H9 (cell line): ENCODE measurements at regions not wholly inside any gene's neighbourhood (a gene's known extent, or its start where the extent isn't known, plus 50 kb on each side); places are given as distances from the start of the nearest gene placed in this dataset.

Source experiments
- DNase-seq: peaks from one replicate; pipeline ENCODE4 v3.0.0-alpha.2; 2017
- H2AFZ ChIP-seq: one replicate; pipeline ENCODE4 v1.6.1; 2013; ENCODE audit warnings: mild to moderate bottlenecking, low read length, control low read depth, moderate library complexity
- H2AK5ac ChIP-seq: 2 replicates; pipeline ENCODE4 v1.6.1; 2013; ENCODE audit warnings: low read length, control low read depth, mixed read lengths; ENCODE audit not compliant: insufficient read length
- H2BK120ac ChIP-seq: one replicate; pipeline ENCODE4 v1.6.1; 2013; ENCODE audit warnings: low read depth, mild to moderate bottlenecking, low read length, control low read depth, inconsistent platforms; ENCODE audit not compliant: poor library complexity, severe bottlenecking
- H2BK12ac ChIP-seq: 2 replicates; pipeline ENCODE4 v1.6.1; 2013; ENCODE audit warnings: low read length, control low read depth, mixed read lengths, low read depth; ENCODE audit not compliant: insufficient read length
- H2BK15ac ChIP-seq: 2 replicates; pipeline ENCODE4 v1.6.1; 2013; ENCODE audit warnings: low read depth, low read length, control low read depth
- H2BK20ac ChIP-seq: one replicate; pipeline ENCODE4 v1.6.1; 2013; ENCODE audit warnings: low read depth, mild to moderate bottlenecking, low read length, control low read depth, inconsistent platforms; ENCODE audit not compliant: poor library complexity, severe bottlenecking
- H2BK5ac ChIP-seq: 2 replicates; pipeline ENCODE4 v1.6.1; 2013; ENCODE audit warnings: low read length, control low read depth, mixed read lengths; ENCODE audit not compliant: insufficient read length
- H3K14ac ChIP-seq: 2 replicates; pipeline ENCODE4 v1.6.1; 2013; ENCODE audit warnings: low read length, control low read depth; ENCODE audit not compliant: insufficient read depth
- H3K18ac ChIP-seq: 2 replicates; pipeline ENCODE4 v1.6.1; 2013; ENCODE audit warnings: low read depth, mild to moderate bottlenecking, mixed read lengths, low read length, control low read depth; ENCODE audit not compliant: insufficient read length
- H3K23ac ChIP-seq: 2 replicates; pipeline ENCODE4 v1.6.1; 2013; ENCODE audit warnings: low read length, control low read depth, mixed read lengths, low read depth; ENCODE audit not compliant: insufficient read length
- H3K23me2 ChIP-seq: 2 replicates; pipeline ENCODE4 v1.6.1; 2013; ENCODE audit warnings: low read depth, mild to moderate bottlenecking, mixed read lengths, low read length, control low read depth; ENCODE audit not compliant: insufficient read length, poor library complexity, severe bottlenecking
- H3K27ac ChIP-seq: 2 replicates; pipeline ENCODE4 v1.5.1; 2013; ENCODE audit warnings: low read length, control low read depth, mixed read lengths, low read depth; ENCODE audit not compliant: insufficient read length
- H3K27me3 ChIP-seq: 2 replicates; pipeline ENCODE4 v1.6.1; 2013; ENCODE audit warnings: low read length, control low read depth, inconsistent platforms; ENCODE audit not compliant: insufficient read depth
- H3K4ac ChIP-seq: 2 replicates; pipeline ENCODE4 v1.6.1; 2013; ENCODE audit warnings: low read depth, mild to moderate bottlenecking, control low read depth, inconsistent platforms, low read length, moderate library complexity
- H3K4me1 ChIP-seq: 2 replicates; pipeline ENCODE4 v1.6.1; 2013; ENCODE audit warnings: low read length, control low read depth, inconsistent platforms; ENCODE audit not compliant: insufficient read depth
- H3K4me2 ChIP-seq: 2 replicates; pipeline ENCODE4 v1.6.1; 2013; ENCODE audit warnings: low read length, control low read depth, mixed read lengths; ENCODE audit not compliant: insufficient read length, insufficient read depth
- H3K56ac ChIP-seq: 2 replicates; pipeline ENCODE4 v1.6.1; 2013; ENCODE audit warnings: low read depth, mild to moderate bottlenecking, mixed read lengths, low read length, control low read depth; ENCODE audit not compliant: insufficient read length
- H3K79me1 ChIP-seq: 2 replicates; pipeline ENCODE4 v1.6.1; 2013; ENCODE audit warnings: low read depth, mild to moderate bottlenecking, moderate library complexity, low read length, control low read depth, inconsistent platforms; ENCODE audit not compliant: insufficient read depth, poor library complexity, severe bottlenecking
- H3K79me2 ChIP-seq: 2 replicates; pipeline ENCODE4 v1.6.1; 2013; ENCODE audit warnings: low read length, control low read depth, inconsistent platforms; ENCODE audit not compliant: insufficient read depth
- H3K9ac ChIP-seq: 2 replicates; pipeline ENCODE4 v1.6.1; 2013; ENCODE audit warnings: low read length, control low read depth, mixed read lengths; ENCODE audit not compliant: insufficient read length; ENCODE audit errors: extremely low read depth
- H3K9me3 ChIP-seq: one replicate; pipeline ENCODE4 v1.6.1; 2013; ENCODE audit warnings: low read depth, low read length, inconsistent platforms; ENCODE audit not compliant: control insufficient read depth
- H3T11ph ChIP-seq: one replicate; pipeline ENCODE4 v1.6.1; 2013; ENCODE audit warnings: mild to moderate bottlenecking, low read length, control low read depth, inconsistent platforms
- H4K20me1 ChIP-seq: one replicate; pipeline ENCODE4 v1.6.1; 2013; ENCODE audit not compliant: control insufficient read depth, insufficient read length, insufficient read depth
- H4K5ac ChIP-seq: 2 replicates; pipeline ENCODE4 v1.6.1; 2013; ENCODE audit warnings: low read depth, mild to moderate bottlenecking, mixed read lengths, low read length, control low read depth; ENCODE audit not compliant: insufficient read length
- H4K8ac ChIP-seq: replicated peaks from 2 replicates; pipeline ENCODE4 v1.6.1; 2013; ENCODE audit warnings: low read length, control low read depth, mixed read lengths, low read depth; ENCODE audit not compliant: insufficient read length
- H4K91ac ChIP-seq: 2 replicates; pipeline ENCODE4 v1.6.1; 2013; ENCODE audit warnings: low read depth, mild to moderate bottlenecking, moderate library complexity, mixed read lengths, low read length, control low read depth; ENCODE audit not compliant: insufficient read length
- H3K27ac Mint-ChIP-seq, 3 experiments: 2 replicates in 2 of 3; 3 replicates in 1 of 3; pipeline ENCODE4 v1.8.0; 2020 to 2021; ENCODE audit warnings: mixed read lengths in 3 of 3, mild to moderate bottlenecking in 1 of 3, moderate library complexity in 1 of 3
- H3K27me3 Mint-ChIP-seq: 2 replicates; pipeline ENCODE4 v1.8.0; 2021; ENCODE audit warnings: low read depth, mild to moderate bottlenecking, moderate library complexity, mixed read lengths
- H3K36me3 Mint-ChIP-seq, 3 experiments: 2 replicates in 2 of 3; 3 replicates in 1 of 3; pipeline ENCODE4 v1.8.0; 2020 to 2021; ENCODE audit warnings: low read depth in 3 of 3, mixed read lengths in 3 of 3; ENCODE audit not compliant: insufficient read depth in 1 of 3
- H3K4me1 Mint-ChIP-seq, 2 experiments: 2 replicates each; pipeline ENCODE4 v1.8.0; 2020; ENCODE audit warnings: mixed read lengths in 2 of 2
- H3K4me3 Mint-ChIP-seq, 2 experiments: 2 replicates in 1 of 2; 3 replicates in 1 of 2; pipeline ENCODE4 v1.8.0; 2020 to 2021; ENCODE audit warnings: mild to moderate bottlenecking in 2 of 2, mixed read lengths in 2 of 2, moderate library complexity in 1 of 2
- H3K9me3 Mint-ChIP-seq, 2 experiments: 2 replicates in 1 of 2; 3 replicates in 1 of 2; pipeline ENCODE4 v1.8.0; 2020; ENCODE audit warnings: mild to moderate bottlenecking in 2 of 2, mixed read lengths in 2 of 2, moderate library complexity in 1 of 2
- WGBS: extraction: QIAGEN DNeasy Blood & Tissue Kit; methylation state at CpG from one replicate; pipeline ENCODE4 v1.1.7; 2013; ENCODE audit warnings: missing lambda C conversion rate, low lambda C conversion rate, mixed read lengths; ENCODE audit not compliant: insufficient read length; ENCODE audit errors: extremely low coverage; 5-methylcytosine and 5-hydroxymethylcytosine counted together
- TF ChIP-seq, protein P1 (sequence below): fragments of 200-600 bp; sonication (generic); conservative IDR thresholded peaks from 3 replicates; pipeline ENCODE4 v1.8.0; 2021; ENCODE audit warnings: antibody characterized with exemption, mild to moderate bottlenecking

DNA sequence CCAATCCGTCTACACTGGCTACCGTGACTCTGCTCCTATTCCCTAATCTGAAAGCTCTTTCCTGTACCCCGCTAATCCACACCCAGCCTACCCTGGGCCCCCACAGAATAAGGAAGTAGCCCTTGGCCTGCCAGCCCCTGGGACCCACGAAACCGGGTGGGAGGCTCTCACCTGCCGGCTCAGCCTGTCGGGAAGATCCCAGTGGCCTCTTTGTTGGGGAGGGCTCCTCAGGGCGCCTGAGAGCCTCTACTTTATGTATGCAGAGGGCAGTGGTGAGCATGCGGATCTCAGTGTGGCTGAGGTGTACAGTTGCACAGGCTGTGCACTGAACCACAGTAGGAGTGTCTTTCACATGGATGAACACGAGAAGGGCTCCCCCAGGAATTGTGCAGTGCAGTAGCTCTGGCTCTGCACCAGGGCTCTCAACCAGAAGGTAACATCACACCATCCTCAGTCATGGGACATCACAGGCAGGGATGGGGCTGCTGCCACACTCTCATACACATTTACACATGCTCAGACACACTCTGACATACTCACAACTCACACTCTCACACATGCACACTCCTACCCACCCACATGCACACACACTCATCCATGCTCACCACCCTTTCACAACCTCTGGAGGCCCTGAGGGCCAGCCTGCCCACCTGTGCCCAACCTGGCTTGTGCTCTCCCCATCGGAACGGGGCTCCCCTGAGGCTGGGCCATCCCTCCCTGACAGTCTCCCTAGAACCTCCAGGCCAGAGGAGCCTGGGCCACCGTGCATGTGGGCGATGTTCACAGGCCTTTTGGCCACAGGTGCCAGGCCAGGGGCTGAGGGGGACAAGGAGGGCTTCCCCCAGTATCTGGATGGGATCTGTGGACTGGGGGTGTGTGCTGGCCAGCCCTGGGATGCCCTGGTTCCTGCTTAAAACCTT lies 135.0 kb downstream of the URI1 start:
- Mint-ChIP-seq H3K4me1 (peaks cover 2 to 5% of the 10 kb centered on the region in 2 experiments; a peak in 3 of 4 replicates), H3K36me3 (no peaks in the 10 kb centered on the region; a peak in 1 of 7 replicates), H3K9me3 (peaks cover 2 to 8% of the 10 kb centered on the region in 2 experiments; a peak in 4 of 5 replicates), H3K4me3 (no peak overlapping the region), H3K27me3 (peaks cover 3% of the 10 kb centered on the region), H3K27ac (no peak overlapping the region)
- Histone ChIP-seq H2AK5ac (no peak overlapping the region), H2BK12ac (no peak overlapping the region), H4K91ac (no peak overlapping the region), H3K14ac (no peak overlapping the region), H3K23ac (no peak overlapping the region), H2BK120ac (no peak overlapping the region), H3K4ac (no peak overlapping the region), H2BK20ac (no peak overlapping the region), H4K20me1 (no peaks in the 10 kb centered on the region), H3K18ac (no peak overlapping the region), H3K9ac (no peak overlapping the region), H3K9me3 (no peaks in the 10 kb centered on the region), H2BK15ac (no peak overlapping the region), H3K4me1 (no peaks in the 10 kb centered on the region), H4K8ac (no peak overlapping the region), H2BK5ac (no peak overlapping the region), H2AFZ (no peak overlapping the region), H3K4me2 (no peak overlapping the region), H3K27ac (no peak overlapping the region), H3K23me2 (no peaks in the 10 kb centered on the region), H3T11ph (no peak overlapping the region), H3K79me2 (no peaks in the 10 kb centered on the region), H4K5ac (no peak overlapping the region), H3K27me3 (no peaks in the 10 kb centered on the region), H3K79me1 (no peaks in the 10 kb centered on the region), H3K56ac (no peak overlapping the region)
- TF ChIP-seq, protein P1, sequence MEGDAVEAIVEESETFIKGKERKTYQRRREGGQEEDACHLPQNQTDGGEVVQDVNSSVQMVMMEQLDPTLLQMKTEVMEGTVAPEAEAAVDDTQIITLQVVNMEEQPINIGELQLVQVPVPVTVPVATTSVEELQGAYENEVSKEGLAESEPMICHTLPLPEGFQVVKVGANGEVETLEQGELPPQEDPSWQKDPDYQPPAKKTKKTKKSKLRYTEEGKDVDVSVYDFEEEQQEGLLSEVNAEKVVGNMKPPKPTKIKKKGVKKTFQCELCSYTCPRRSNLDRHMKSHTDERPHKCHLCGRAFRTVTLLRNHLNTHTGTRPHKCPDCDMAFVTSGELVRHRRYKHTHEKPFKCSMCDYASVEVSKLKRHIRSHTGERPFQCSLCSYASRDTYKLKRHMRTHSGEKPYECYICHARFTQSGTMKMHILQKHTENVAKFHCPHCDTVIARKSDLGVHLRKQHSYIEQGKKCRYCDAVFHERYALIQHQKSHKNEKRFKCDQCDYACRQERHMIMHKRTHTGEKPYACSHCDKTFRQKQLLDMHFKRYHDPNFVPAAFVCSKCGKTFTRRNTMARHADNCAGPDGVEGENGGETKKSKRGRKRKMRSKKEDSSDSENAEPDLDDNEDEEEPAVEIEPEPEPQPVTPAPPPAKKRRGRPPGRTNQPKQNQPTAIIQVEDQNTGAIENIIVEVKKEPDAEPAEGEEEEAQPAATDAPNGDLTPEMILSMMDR = no peak
- no peak for DNase-seq
- no CpG with 5 or more reads among the region's 14 CpGs for WGBS
